B cell (primary cell): ENCODE measurements at regions not wholly inside any gene's neighbourhood (a gene's known extent, or its start where the extent isn't known, plus 50 kb on each side); places are given as distances from the start of the nearest gene placed in this dataset.

ENCODE experiments used
- ATAC-seq: fragments of 200-7000 bp; cut with Tn5 transposase; one replicate; pipeline ENCODE4 v1.10.0; 2021; ENCODE audit warnings: low read depth, mild to moderate bottlenecking, moderate number of reproducible peaks, moderate library complexity
- CTCF ChIA-PET: fragments of 350-600 bp; sonication (Branson Sonifier 250); formaldehyde crosslinking; loops from one replicate; lab custom pipeline; 2021; ENCODE audit warnings: antibody characterized with exemption, inconsistent platforms; lab: Charles Lee
- POLR2A ChIA-PET: fragments of 350-600 bp; sonication (Branson Sonifier 250); formaldehyde crosslinking; loops from one replicate; lab custom pipeline; 2021; ENCODE audit warnings: antibody characterized with exemption; lab: Charles Lee
- DNase-seq: peaks from one replicate; pipeline ENCODE4 v3.0.0; 2013
- H2AFZ ChIP-seq: 2 replicates; pipeline ENCODE4 v1.6.1; 2012; ENCODE audit warnings: mild to moderate bottlenecking, low read depth, low read length; ENCODE audit not compliant: insufficient read depth, poor library complexity, severe bottlenecking
- H3K27ac ChIP-seq, 2 donors: 1 replicate in 1 of 2; 2 replicates in 1 of 2; pipeline ENCODE4 v1.5.1; 2012 to 2013; ENCODE audit warnings: low read length in 2 of 2, mild to moderate bottlenecking in 2 of 2, moderate library complexity in 1 of 2
- H3K27me3 ChIP-seq, 4 experiments: fragments of 200-600 bp in 1 of 4; sonication (generic) in 1 of 4; replicated peaks in 1 of 4; 1 replicate in 2 of 4; 2 replicates in 2 of 4; pipeline versions ENCODE4 v1.6.1 to v1.7.0; 2013 to 2016; ENCODE audit warnings: low read length in 3 of 4, mild to moderate bottlenecking in 2 of 4, mixed read lengths in 1 of 4, moderate library complexity in 1 of 4; ENCODE audit not compliant: insufficient read depth in 4 of 4, control insufficient read depth in 3 of 4; ENCODE audit errors: control extremely low read depth in 1 of 4
- H3K36me3 ChIP-seq, 2 experiments: replicated peaks in 1 of 2; 1 replicate in 1 of 2; 2 replicates in 1 of 2; pipeline versions ENCODE4 v1.6.1 to v1.7.1; 2013; ENCODE audit warnings: low read length in 1 of 2; ENCODE audit not compliant: insufficient read depth in 2 of 2, control insufficient read depth in 1 of 2; ENCODE audit errors: control extremely low read depth in 1 of 2, extremely low read depth in 1 of 2
- H3K4me1 ChIP-seq, 2 donors: fragments of 200-600 bp in 1 of 2; sonication (generic) in 1 of 2; 1 replicate in 1 of 2; 2 replicates in 1 of 2; pipeline versions ENCODE4 v1.5.1 to v1.6.1; 2013 to 2017; ENCODE audit warnings: low read length in 2 of 2; ENCODE audit not compliant: control insufficient read depth in 2 of 2, insufficient read depth in 2 of 2
- H3K4me2 ChIP-seq: replicated peaks from 2 replicates; pipeline ENCODE3; 2012; ENCODE audit warnings: mild to moderate bottlenecking, low read depth, low read length; ENCODE audit not compliant: poor library complexity, severe bottlenecking
- H3K4me3 ChIP-seq, 5 experiments: fragments of 200-600 bp in 1 of 5; sonication (generic) in 1 of 5; 1 replicate in 3 of 5; 2 replicates in 2 of 5; pipeline versions ENCODE4 v1.5.1 to v1.7.0; 2011 to 2016; ENCODE audit warnings: low read length in 4 of 5, mild to moderate bottlenecking in 4 of 5, low read depth in 2 of 5, control low read depth in 1 of 5, moderate library complexity in 1 of 5; ENCODE audit not compliant: insufficient read depth in 1 of 5; ENCODE audit errors: control extremely low read depth in 1 of 5, extremely low read depth in 1 of 5
- H3K79me2 ChIP-seq: fragments of 200-600 bp; sonication (generic); one replicate; pipeline ENCODE4 v1.6.0; 2016; ENCODE audit warnings: low read length; ENCODE audit not compliant: control insufficient read depth, insufficient read depth
- H3K9ac ChIP-seq: fragments of 200-600 bp; sonication (generic); 2 replicates; pipeline ENCODE4 v1.6.1; 2017; ENCODE audit warnings: mild to moderate bottlenecking, low read length, moderate library complexity
- H3K9me3 ChIP-seq, 3 donors: one replicate each; pipeline versions ENCODE4 v1.6.1 to v1.7.1; 2013; ENCODE audit warnings: low read length in 2 of 3; ENCODE audit not compliant: control insufficient read depth in 2 of 3, insufficient read depth in 1 of 3; ENCODE audit errors: control extremely low read depth in 1 of 3
- H4K20me1 ChIP-seq: 2 replicates; pipeline ENCODE4 v1.6.0; 2012; ENCODE audit warnings: mild to moderate bottlenecking, low read length; ENCODE audit not compliant: insufficient read depth, control insufficient read depth, poor library complexity, severe bottlenecking
- H3K27ac Mint-ChIP-seq: one replicate; pipeline ENCODE4 v1.8.0; 2021; ENCODE audit warnings: mixed read lengths
- H3K27me3 Mint-ChIP-seq: one replicate; pipeline ENCODE4 v1.8.0; 2021; ENCODE audit warnings: mixed read lengths
- H3K4me1 Mint-ChIP-seq: one replicate; pipeline ENCODE4 v1.8.0; 2021; ENCODE audit warnings: mixed read lengths
- H3K4me3 Mint-ChIP-seq: one replicate; pipeline ENCODE4 v1.8.0; 2021; ENCODE audit warnings: mixed read lengths
- H3K9me3 Mint-ChIP-seq: one replicate; pipeline ENCODE4 v1.8.0; 2022; ENCODE audit warnings: mixed read lengths; ENCODE audit not compliant: insufficient read depth
- CTCF ChIP-seq: fragments of 200-600 bp; IDR thresholded peaks from one replicate; pipeline ENCODE4 v1.8.0; 2022; ENCODE audit warnings: antibody characterized with exemption, mild to moderate bottlenecking
- EZH2 ChIP-seq: IDR thresholded peaks from 2 replicates; pipeline ENCODE4 v1.6.1; 2012; ENCODE audit warnings: borderline replicate concordance, low read depth, mild to moderate bottlenecking, moderate library complexity, low read length; ENCODE audit not compliant: insufficient read depth, poor library complexity, severe bottlenecking
- WGBS: methylation state at CpG from one replicate; pipeline ENCODE4 v1.1.5; 2013; ENCODE audit warnings: missing lambda C conversion rate; ENCODE audit not compliant: insufficient coverage; 5-methylcytosine and 5-hydroxymethylcytosine counted together
- intact Hi-C: fragments of 100-400 bp; cut with micrococcal nuclease; formaldehyde crosslinking; loops from one replicate; pipeline ENCODE4 v1.10.0; 2022

DNA sequence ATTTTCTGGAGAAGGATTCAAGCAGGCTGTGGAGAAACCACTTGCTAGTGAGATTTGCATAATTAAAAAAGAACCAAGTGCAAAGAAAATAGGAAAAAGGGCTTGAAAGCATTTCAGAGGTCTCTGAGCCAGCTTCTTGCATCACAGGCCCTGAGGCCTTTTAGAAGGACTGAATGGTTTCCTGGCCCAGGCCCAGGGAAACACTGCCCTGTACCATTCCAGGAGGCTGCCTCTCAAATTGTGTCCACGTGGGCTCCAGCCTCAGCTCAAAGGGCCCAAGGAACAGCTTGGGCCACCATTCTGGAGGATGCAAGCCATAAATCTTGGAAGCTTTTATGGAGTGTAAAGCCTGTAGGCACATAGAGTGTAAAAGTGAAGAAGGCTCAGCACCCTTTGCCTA, 523.3 kb upstream of the VRK2 start:
- Mint-ChIP-seq H3K4me3 (no peak overlapping the region), H3K9me3 (peaks cover 10% of the 10 kb centered on the region), H3K27me3 (no peaks in the 10 kb centered on the region), H3K4me1 (no peaks in the 10 kb centered on the region), H3K27ac (no peak overlapping the region)
- Histone ChIP-seq H3K27me3 (no peaks in the 10 kb centered on the region), H3K9me3 (peaks cover 0 to 6% (median 3%) of the 10 kb centered on the region in 3 donors), H3K79me2 (no peaks in the 10 kb centered on the region), H3K27ac (no peak overlapping the region), H4K20me1 (no peaks in the 10 kb centered on the region), H3K9ac (no peak overlapping the region), H2AFZ (no peak overlapping the region), H3K4me3 (no peak overlapping the region), H3K4me1 (no peaks in the 10 kb centered on the region), H3K36me3 (no peaks in the 10 kb centered on the region), H3K4me2 (no peak overlapping the region)
- no peak for DNase-seq
- TF ChIP-seq EZH2: no peak
- no peak for TF ChIP-seq CTCF
- ChIA-PET CTCF (no interaction called here), POLR2A (no interaction called here)
- no peak for ATAC-seq
- intact Hi-C loops: no loop called here
- WGBS: 57% methylated on average over 1 of the region's 1 CpG

- H3K9ac ChIP-seq: no peak overlapping the region
- POLR2A ChIA-PET: no interaction called here
- CTCF ChIA-PET: interaction anchor here (3.5 kb wide), 1 partner anchor 10 kb away, joined by 11 read pairs; no protein-coding TSS in a partner anchor
- H3K27me3 ChIP-seq: no peaks in the 10 kb centered on the region
- Mint-ChIP-seq H3K27me3 (no peaks in the 10 kb centered on the region), H3K27ac (no peak overlapping the region), H3K4me1 (no peaks in the 10 kb centered on the region), H3K9me3 (peaks cover 12% of the 10 kb centered on the region), H3K4me3 (no peak overlapping the region)
- 100% methylated on average over 1 of the region's 1 CpG for WGBS
- no peaks in the 10 kb centered on the region for H3K4me1 ChIP-seq
- ATAC-seq (no peak), DNase-seq (no peak)
- no peak overlapping the region for H3K27ac ChIP-seq
- H3K9me3 ChIP-seq: peaks cover 0 to 9% (median 3%) of the 10 kb centered on the region in 3 donors
- TF ChIP-seq EZH2: no peak
- TF ChIP-seq CTCF: no peak
- intact Hi-C loops: no loop called here
- H3K4me3 ChIP-seq: no peak overlapping the region
- H2AFZ ChIP-seq: no peak overlapping the region
- no peak overlapping the region for H3K4me2 ChIP-seq
- H3K79me2 ChIP-seq: no peaks in the 10 kb centered on the region
- no peaks in the 10 kb centered on the region for H4K20me1 ChIP-seq
- H3K36me3 ChIP-seq: no peaks in the 10 kb centered on the region
These were observed 518.9 kb upstream of the VRK2 start for GRCh38 chr2:57527685-57528084.
